HG02642 (cell line): ENCODE measurements at regions not wholly inside any gene's neighbourhood (a gene's known extent, or its start where the extent isn't known, plus 50 kb on each side); places are given as distances from the start of the nearest gene placed in this dataset.

Source experiments
- ATAC-seq: cut with Tn5 transposase; IDR thresholded peaks from one replicate; pipeline ENCODE4 v1.9.1; 2021; ENCODE audit warnings: mild to moderate bottlenecking; ENCODE audit not compliant: unreplicated experiment, poor library complexity

DNA sequence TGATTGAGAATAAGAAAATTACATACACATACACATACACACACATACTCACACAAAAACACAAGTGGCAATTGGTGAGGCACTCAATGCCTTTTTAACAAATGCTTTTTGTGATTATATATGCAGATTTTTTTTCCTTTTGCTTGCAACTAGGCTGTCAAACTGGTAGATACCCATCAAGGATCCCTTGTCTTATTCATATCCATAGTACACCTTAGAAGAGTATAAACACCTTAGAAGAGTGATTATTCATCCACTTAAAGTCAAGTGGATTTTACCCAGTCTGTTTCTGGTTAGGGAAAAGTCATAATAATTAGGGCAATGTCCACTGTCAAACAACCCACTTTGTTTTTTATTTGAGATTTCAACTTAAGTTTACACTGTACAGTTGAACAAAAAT lies 1773.4 kb upstream of the MIR17HG start:
- no peak for ATAC-seq

DNA sequence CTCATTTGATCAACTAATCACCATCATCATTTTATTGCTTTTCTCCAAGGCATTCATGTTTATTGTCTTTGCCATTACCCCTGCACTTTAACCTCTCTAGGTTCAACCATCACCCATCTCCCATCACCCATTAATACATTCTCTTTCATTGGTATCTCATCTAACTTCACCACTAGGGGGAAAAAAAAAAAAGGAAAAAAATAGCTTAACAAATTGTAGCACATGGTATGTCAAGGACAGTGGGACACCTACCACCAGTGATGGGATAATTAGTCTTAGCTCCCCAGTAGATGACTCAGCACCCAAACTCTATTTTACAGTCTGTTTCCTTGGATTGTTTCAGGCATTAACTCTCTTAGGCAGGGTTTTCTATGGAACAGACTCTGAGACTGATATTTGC lies 1770.2 kb upstream of the MIR17HG start:
- no peak for ATAC-seq

DNA sequence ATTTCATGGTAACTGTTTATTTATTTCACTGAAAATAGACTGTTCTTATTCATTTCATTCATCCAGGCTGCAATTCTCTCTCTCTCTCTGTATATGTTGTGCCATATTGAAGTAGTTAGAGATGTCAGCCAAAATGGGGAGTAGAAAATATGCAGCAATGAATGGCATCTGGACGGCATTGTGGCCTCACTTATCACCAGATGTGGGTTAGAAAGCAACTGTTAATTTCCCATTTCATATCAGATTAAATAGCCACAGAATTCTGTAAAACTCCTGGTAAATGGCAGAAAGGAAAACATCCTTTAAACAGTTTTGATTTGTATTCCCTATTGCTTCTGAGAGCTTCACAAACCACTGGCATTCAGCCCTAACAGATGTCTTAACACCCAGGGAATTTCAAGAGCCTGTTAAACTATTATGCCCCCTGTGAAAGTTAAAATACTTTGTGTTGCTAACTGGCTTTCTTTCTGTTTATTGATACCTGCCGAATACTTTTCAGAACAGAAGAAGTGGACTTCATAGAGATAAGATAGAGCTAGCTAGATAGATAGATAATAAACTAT lies 1763.3 kb upstream of the MIR17HG start:
- no peak for ATAC-seq

DNA sequence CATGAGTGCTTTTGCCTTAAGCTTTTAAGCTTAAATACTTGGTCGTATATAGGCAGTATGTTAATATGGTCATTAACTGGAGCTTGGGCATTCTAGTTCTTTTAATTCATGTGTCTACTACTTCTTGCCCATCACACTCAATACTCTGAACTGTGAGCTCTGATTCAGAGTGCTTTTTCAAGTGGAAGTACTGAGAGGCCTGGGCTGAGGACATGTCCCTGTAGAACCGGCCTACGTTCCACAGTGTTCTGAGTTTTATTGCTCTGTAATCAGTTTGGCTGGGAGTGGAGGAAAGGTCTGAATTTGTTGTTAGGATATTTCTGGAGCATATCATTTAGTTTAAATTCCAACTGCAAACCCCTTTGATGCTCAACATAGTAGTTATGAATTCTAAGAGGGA lies 1744.8 kb upstream of the MIR17HG start:
- no peak for ATAC-seq

DNA sequence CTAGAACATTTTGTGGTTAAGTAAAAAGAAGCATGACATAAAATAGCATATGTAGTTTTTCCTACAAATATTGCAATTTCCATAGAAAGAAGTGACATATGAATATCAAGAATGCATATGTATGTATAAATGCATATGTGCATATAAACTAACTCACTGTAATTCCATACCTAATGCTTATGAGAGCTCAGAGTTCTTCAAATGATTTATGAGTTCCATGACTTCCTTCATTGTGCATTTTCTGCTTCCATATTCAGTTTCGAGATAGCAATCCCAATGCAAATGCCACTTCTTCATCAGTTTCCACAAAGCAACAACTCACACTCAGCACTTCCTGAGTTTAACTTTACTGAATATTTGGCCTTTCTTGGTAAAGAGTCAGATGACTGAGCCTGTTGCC lies 1744.3 kb upstream of the MIR17HG start:
- ATAC-seq: no peak

DNA sequence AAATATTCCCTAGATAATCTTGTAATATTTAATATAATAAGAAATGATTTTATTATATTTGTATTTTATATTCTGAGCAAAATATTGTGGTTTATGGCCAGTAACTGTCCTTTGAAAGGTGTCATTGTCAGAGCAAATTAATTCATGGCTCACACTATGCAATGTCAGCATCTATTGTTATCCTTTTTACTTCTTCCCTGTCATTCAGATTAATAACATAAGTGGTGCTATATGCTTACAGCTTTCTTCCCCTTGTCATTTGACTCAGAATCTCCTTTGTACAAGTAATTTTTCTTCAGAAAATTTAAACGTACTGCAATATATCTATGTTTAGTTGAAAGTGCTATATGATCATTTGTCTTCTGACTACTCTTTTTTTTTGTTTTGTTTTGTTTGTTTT lies 1738.2 kb upstream of the MIR17HG start:
- ATAC-seq: no peak

DNA sequence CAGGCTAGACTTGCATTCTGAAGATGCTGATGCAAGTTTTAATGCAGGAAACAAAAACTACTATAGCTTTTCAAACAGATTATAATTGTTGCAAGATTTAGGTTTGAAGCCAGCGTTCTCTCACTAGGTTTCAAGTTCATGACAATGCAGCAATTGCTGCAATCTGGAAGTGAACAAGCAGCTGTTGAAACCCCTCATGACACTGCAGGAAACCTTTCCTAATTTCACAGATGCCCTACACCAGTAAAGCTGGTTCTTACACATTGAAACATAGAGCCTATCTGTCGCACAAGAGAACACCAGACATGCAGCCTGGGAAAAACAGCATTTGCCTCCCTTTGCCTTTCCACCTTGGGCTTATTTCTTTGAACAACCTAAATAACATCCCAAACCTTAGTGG lies 1737.2 kb upstream of the MIR17HG start:
- ATAC-seq: no peak

DNA sequence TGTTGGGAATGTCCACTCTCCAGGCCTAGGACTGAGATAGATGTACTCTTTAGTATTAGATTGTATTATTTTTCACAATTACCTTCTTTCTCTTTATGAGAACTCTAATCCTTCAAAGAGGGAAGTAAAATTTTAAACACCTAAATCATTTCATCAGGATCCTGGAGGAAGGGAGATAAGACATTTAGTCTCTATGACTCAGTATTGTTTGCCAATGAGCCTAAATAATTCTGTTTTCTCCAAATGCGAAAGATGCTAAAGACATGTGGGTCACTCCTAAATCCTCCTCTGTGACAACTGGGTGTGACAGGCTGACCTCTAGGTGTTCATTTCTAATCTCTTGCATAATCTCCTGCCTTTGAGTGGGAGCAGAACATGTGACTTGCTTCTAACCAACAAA lies 1736.6 kb upstream of the MIR17HG start:
- no peak for ATAC-seq

DNA sequence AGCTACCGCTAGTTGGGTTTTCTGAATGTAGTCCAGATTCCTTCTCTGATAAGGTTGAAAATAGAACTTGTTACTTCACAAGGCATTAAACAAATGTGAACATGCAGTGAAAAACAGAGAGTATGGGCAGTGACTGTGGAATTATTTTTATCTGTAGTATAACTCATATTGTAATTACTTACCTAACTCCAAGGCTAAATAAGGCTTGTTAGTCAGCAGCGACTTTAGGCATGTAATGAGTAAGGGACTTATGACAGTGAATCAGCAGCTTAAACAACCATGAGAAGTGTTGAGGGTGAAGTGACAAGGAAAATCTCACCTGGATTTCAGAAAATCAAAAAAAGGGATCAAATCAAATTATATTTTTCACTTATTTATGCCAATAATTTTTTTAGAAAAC lies 1719.5 kb upstream of the MIR17HG start:
- ATAC-seq: no peak

DNA sequence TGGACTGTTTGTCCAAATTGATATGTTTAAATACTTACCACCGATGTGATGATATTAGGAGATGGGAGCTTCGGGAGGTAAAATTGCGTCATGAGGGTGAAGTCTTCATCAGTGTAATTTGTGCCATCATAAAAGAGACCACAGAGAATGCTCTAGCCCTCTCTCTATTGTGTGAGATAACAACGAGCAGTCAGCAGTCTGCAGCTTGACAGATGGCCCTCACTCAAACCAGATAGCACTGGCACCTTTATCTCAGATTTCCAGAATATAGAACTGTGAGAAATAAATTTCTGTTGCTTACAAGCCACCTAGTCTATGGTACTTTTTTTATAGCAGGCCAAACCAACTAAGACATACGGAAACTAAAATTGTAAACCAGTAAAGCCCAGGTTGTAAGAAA lies 1718.9 kb upstream of the MIR17HG start:
- ATAC-seq: no peak

DNA sequence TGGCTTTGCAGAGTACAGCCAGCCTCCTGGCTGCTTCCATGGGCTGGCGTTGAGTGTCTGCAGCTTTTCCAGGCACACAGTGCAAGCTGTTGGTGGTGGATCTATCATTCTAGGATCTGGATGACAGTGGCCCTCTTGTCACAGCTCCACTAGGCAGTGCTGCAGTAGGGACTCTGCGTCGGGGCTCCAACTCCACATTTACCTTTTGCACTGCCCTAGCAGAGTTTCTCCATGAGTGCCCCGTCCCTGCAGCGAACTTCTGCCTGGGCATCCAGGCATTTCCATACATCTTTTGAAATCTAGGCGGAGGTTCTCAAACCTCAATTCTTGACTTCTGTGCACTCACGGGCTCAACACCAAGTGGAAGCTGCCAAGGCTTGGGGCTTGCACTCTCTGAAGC lies 1697.3 kb upstream of the MIR17HG start:
- ATAC-seq: no peak

DNA sequence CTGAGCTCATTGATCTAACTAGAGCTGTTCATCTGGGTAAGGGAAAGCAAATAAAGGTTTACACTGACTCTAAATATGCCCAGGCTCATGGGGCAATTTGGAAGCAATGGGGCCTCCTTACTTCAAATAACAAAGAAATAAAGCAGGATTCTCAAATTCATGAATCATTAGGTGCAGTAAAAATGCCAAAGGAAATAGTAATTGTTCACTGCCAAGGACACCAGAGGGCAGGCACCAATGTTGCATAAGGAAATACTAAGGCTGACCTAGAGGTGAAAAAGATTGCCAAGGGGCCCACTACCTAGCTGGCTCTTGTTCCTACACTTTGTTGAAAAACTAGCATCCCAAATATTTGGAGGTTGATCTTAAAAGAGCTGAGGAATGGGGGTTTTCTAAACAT lies 1686.7 kb upstream of the MIR17HG start:
- no peak for ATAC-seq

DNA sequence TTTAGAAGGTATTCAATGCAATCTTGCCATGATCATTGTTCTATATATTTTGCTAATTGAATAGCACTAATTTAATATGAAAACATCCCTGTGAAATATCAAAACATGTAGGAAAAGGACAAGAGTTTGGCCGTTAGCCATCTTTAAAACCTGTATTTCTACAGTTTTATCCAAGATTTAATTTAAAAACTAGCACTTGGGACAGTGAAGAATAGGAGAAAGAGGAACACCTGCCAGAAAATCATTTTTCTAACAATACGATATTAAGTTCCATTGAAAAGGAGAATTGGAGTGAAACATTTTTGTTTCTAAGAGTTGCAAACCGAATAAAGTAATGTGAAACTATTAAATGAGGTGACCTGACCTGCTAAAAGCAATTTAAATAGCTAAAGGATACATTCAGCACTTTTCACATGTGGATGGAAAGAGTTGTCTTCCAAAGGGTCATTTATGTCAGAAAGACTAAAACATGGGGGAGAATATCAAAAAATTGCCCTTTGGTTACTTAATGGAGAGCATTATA lies 1673.6 kb upstream of the MIR17HG start:
- ATAC-seq: no peak

DNA sequence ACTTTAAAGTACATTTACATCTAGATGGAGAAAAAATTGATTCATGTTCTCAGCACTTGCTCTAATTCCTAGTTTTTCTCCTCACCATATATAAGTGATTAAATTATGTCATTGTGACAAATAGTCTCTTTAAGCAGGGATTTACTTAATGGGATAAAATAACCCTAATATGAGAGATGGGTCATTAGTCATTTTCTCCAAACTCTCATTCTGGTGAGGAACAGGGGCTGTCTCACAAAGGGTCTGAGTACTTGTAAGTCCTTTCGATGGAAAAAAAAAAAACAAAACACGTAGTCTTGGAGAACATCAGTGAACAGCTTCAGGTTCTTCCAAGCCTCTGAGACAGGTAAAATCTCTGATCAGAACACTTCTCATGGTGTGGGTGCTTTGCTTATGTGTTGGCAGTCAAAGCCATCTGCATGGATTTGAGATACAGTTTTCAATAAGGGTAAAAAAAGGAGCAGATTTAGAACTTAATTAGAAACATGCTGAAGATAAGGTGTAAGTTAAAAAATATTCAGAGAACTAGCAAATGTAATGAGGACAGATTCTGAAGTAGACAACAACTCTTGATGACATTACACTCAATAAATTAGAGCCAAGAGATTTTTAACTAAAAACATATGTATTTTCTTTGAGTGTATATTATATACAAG lies 1668.9 kb upstream of the MIR17HG start:
- ATAC-seq: no peak

DNA sequence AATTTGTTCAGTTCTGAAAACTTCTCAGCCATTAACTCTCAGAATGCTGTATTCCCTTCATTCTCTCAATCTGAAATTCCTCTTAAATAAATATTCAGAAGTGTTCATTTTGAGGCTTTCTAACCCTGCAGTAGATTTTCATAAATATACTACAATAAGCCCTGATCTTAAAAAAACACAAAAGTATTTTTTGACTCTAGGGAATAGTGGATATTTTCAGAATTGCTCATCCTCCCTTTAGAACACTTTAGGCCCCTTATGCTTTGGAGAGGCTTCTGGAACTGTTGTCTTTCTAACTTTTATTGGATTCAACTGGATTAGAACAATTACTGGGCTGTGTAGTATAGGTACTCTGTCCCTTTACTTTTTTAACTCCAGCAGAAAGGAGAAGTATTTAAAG lies 1662.6 kb upstream of the MIR17HG start:
- ATAC-seq: no peak

DNA sequence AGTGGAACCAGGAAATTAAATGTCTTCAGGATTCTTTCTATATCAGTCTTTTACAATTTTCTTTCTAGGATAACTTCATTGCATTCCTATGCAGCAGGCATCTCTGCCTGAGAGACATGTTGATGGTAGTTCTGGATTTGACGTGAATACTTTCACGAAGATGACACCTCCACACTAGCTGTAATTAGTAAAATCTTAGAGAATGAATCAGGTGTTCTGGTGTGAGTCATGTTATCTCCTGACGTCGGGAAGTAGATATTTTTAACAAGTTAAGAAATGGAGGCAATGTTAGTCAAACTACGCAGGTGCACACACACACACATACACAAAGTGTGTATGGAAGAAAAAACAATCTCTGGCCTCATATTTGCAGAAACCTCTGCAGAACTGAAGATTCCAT lies 1661.3 kb upstream of the MIR17HG start:
- ATAC-seq: no peak

DNA sequence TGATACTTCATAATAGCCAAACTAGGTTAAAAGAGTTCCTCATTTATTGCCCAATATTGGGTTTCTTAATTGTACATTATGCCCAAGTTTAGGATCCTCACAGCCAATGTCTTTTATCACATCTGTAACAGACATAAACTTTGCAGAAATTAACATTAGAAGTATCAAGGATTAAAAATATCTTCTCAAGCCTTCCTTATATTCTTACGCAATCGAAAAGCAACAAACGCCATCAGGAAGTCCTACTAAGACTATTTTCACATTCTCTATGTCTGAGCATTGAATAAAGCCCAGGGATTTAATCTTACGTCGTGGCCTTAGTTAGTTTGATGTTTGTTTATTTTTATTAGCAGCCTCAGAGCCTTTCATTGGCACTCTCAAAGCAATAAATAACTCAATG lies 1660.4 kb upstream of the MIR17HG start:
- no peak for ATAC-seq

DNA sequence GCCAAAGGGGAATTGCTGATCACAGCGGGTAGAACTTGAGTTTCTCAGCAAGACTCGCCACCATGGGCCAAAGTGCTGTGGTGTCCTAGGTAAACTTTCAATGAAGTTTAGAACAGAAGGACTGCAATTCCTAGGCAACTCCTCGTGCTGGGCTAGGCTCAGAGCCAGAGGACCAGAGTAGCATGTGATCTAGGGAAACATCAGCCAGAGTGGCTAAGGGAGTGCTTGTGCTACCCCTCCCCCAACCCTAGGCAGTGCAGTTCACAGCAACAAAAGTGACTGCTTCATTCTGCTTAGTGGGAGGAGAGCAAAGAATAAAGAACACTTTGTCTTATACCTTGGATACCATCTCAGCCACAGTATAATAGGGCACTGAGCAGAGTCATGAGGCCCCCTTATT lies 1658.6 kb upstream of the MIR17HG start:
- ATAC-seq: no peak

DNA sequence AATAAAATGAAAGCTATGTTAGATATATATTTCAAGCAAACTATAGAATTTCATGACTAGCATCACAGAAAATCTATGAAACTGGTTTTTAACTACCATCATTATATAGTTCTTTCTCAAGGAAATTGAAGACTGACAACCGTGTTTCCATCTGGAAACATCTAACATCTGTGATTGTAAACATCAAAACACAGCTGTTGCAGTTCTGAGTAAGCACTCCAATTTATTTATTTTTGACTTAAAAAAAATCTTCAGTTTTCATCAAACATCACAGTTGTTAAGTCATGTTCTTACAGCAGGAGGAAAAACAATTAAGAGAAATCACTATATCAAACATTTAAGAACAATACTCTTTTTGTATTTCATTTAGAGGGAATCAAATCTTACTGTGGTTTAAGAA lies 1653.0 kb upstream of the MIR17HG start:
- no peak for ATAC-seq

DNA sequence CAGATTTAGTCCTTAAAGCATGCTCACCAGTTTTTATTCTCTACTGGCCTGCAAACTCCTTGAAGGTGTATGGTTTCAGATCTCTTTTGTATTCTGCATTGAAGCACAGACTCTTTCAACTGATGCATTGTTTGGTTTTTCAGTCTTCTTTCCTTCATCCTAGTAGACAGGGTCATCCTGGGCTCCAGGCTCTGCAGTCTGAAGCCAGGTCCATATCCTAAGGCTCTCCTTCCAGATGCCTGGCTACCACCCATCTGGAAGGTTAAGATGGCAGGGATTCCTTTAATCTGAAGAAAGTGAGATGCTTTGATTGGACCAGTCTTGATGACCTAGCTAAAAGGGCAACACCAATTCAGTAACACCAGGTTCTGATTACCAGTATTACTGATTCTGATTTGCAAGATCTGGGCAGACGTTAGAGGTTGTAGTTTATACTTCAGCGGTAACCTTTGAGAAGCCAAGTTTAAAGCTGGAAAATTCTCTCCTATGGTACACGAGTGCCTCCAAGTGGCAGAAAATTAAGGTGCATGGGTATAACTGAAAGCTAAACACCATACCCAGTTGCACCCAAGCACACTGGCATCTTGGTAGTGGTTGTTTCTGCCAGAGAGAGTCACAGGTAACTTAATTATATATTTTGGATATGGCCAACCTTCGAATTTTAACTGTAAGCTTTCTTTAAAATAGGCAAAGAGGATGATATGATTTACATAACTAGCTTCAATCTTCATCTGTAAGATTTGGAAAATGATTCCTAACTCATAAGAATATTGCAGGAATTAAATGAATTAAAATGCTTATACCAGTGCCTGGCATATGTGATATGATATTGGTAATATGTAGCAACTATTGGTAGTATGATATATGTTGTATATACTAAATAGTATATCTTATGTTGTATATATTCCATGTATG lies 1651.9 kb upstream of the MIR17HG start:
- ATAC-seq: no peak

DNA sequence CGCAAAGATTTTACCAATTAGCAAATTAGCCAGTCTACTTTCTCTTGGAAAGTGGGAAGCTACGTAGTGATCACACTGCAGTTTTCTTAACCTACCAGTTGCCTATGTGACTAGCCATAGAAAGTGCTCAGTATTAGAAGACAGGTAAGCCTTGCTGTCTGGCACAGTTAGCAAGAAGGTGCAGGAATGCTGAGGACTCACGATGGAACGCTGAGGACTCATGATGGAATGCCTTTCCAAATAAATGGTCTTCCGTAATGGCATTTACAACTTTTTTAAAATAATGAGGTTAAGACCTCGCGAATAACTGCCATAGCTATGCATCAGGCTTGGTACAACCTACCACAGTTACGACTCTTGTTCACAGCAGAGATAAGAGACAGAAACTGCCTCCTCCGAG lies 1645.6 kb upstream of the MIR17HG start:
- ATAC-seq: no peak
